HG02852 (cell line): ENCODE measurements at regions not wholly inside any gene's neighbourhood (a gene's known extent, or its start where the extent isn't known, plus 50 kb on each side); places are given as distances from the start of the nearest gene placed in this dataset.
"Not testable (repeated sequence)": the region's sequence is repeated elsewhere in the genome, so short reads cannot be mapped to it uniquely, and the experiment has no call there.

Experiments
- ATAC-seq: cut with Tn5 transposase; IDR thresholded peaks from one replicate; pipeline ENCODE4 v1.9.1; 2021; ENCODE audit warnings: mild to moderate bottlenecking, moderate library complexity; ENCODE audit not compliant: unreplicated experiment

- ATAC-seq = no peak
Observed at GRCh38 chr14:57150449-57150848, 118.3 kb downstream of the EXOC5 start.

GRCh38 chr14:57139173-57139572, 129.5 kb downstream of the EXOC5 start:
- ATAC-seq = no peak

GRCh38 chr14:57136669-57137328, 131.9 kb downstream of the EXOC5 start:
- ATAC-seq = no peak

- ATAC-seq = not testable (repeated sequence)
Observed at GRCh38 chr14:57127809-57128208, 140.9 kb downstream of the EXOC5 start.

GRCh38 chr14:57122129-57122528, 146.6 kb downstream of the EXOC5 start:
- no peak for ATAC-seq

GRCh38 chr14:57112072-57112807, 156.5 kb downstream of the EXOC5 start:
- not testable (repeated sequence) for ATAC-seq

- ATAC-seq = not testable (repeated sequence)
Observed at GRCh38 chr14:57110411-57110810, 158.3 kb downstream of the EXOC5 start.

GRCh38 chr14:57091030-57091608, 177.6 kb downstream of the EXOC5 start:
- no peak for ATAC-seq

- no peak for ATAC-seq
Observed at GRCh38 chr14:57089901-57090300, 178.8 kb downstream of the EXOC5 start.

- ATAC-seq = no peak
Observed at GRCh38 chr14:57087841-57088240, 180.9 kb downstream of the EXOC5 start.

- no peak for ATAC-seq
Observed at GRCh38 chr14:57086271-57087162, 182.2 kb downstream of the EXOC5 start.

- no peak for ATAC-seq
Observed at GRCh38 chr14:57085801-57086200, 182.9 kb downstream of the EXOC5 start.

- ATAC-seq = no peak
Observed at GRCh38 chr14:57085043-57085442, 183.7 kb downstream of the EXOC5 start.

GRCh38 chr14:57080691-57081090, 188.0 kb downstream of the EXOC5 start:
- no peak for ATAC-seq

GRCh38 chr14:57078054-57078453, 190.7 kb downstream of the EXOC5 start:
- no peak for ATAC-seq

- no peak for ATAC-seq
Observed at GRCh38 chr14:57073986-57074385, 194.7 kb downstream of the EXOC5 start.

GRCh38 chr14:57071639-57072038, 197.1 kb downstream of the EXOC5 start:
- ATAC-seq = no peak

- ATAC-seq = no peak
Observed at GRCh38 chr14:57069702-57070101, 199.0 kb downstream of the EXOC5 start.

- no peak for ATAC-seq
Observed at GRCh38 chr14:57068511-57068910, 200.2 kb downstream of the EXOC5 start.

- ATAC-seq = peak; percentile 70
Observed at GRCh38 chr14:57066887-57067513, 201.7 kb downstream of the EXOC5 start.

- no peak for ATAC-seq
Observed at GRCh38 chr14:57066463-57066862, 202.2 kb downstream of the EXOC5 start.
